GM23338 (cell line): ENCODE measurements at regions not wholly inside any gene's neighbourhood (a gene's known extent, or its start where the extent isn't known, plus 50 kb on each side); places are given as distances from the start of the nearest gene placed in this dataset.

Experiments
- ATAC-seq: fragments of 200-7000 bp; cut with Tn5 transposase; 3 replicates; pipeline ENCODE4 v1.9.1; 2020
- DNase-seq: peaks from one replicate; pipeline ENCODE4 v3.0.0-alpha.2; 2015; ENCODE audit warnings: low spot score
- H2AFZ ChIP-seq: fragments of 200-600 bp; sonication (generic); 2 replicates; pipeline ENCODE4 v1.8.0; 2016; ENCODE audit warnings: antibody characterized with exemption, mild to moderate bottlenecking, moderate library complexity
- H3F3A ChIP-seq: fragments of 200-600 bp; sonication (generic); replicated peaks from 2 replicates; pipeline ENCODE4 v1.8.0; 2017; ENCODE audit warnings: antibody characterized with exemption, mixed run types, low read depth
- H3K27ac ChIP-seq: fragments of 200-600 bp; sonication (generic); 2 replicates; pipeline ENCODE4 v1.6.1; 2016; ENCODE audit warnings: low read depth
- H3K27me3 ChIP-seq: fragments of 200-600 bp; sonication (generic); 2 replicates; pipeline ENCODE4 v1.8.0; 2016; ENCODE audit warnings: mild to moderate bottlenecking, mixed run types, moderate library complexity; ENCODE audit not compliant: insufficient read depth
- H3K36me3 ChIP-seq: fragments of 200-600 bp; sonication (generic); 2 replicates; pipeline ENCODE4 v1.8.0; 2016; ENCODE audit warnings: mild to moderate bottlenecking; ENCODE audit not compliant: insufficient read depth
- H3K4me1 ChIP-seq: fragments of 200-600 bp; sonication (generic); 2 replicates; pipeline ENCODE4 v1.8.0; 2016; ENCODE audit warnings: mild to moderate bottlenecking, moderate library complexity; ENCODE audit not compliant: insufficient read depth
- H3K4me2 ChIP-seq: fragments of 200-600 bp; sonication (generic); 2 replicates; pipeline ENCODE4 v1.7.1; 2017; ENCODE audit warnings: mixed run types
- H3K4me3 ChIP-seq: fragments of 200-600 bp; sonication (generic); 2 replicates; pipeline ENCODE4 v1.6.1; 2016; ENCODE audit warnings: mixed run types
- H3K79me2 ChIP-seq: fragments of 200-600 bp; sonication (generic); replicated peaks from 2 replicates; pipeline ENCODE4 v1.8.0; 2017; ENCODE audit warnings: mild to moderate bottlenecking; ENCODE audit not compliant: insufficient read depth
- H3K9me2 ChIP-seq: fragments of 200-600 bp; sonication (generic); 2 replicates; pipeline ENCODE4 v1.8.0; 2017; ENCODE audit not compliant: insufficient read depth
- H4K20me1 ChIP-seq: fragments of 200-600 bp; sonication (generic); replicated peaks from 2 replicates; pipeline ENCODE4 v1.8.0; 2017; ENCODE audit warnings: mild to moderate bottlenecking; ENCODE audit not compliant: insufficient read depth
- H3K27ac Mint-ChIP-seq: 2 replicates; pipeline ENCODE4 v1.8.0; 2020; ENCODE audit warnings: inconsistent platforms, mild to moderate bottlenecking, moderate library complexity, mixed read lengths
- H3K27me3 Mint-ChIP-seq: 3 replicates; pipeline ENCODE4 v1.8.0; 2022; ENCODE audit warnings: low read depth, mild to moderate bottlenecking, moderate library complexity, mixed read lengths, inconsistent platforms; ENCODE audit not compliant: insufficient read depth, poor library complexity
- H3K36me3 Mint-ChIP-seq: 3 replicates; pipeline ENCODE4 v1.8.0; 2021; ENCODE audit warnings: low read depth, mild to moderate bottlenecking, inconsistent platforms, moderate library complexity, mixed read lengths
- H3K4me1 Mint-ChIP-seq: 3 replicates; pipeline ENCODE4 v1.8.0; 2020; ENCODE audit warnings: mild to moderate bottlenecking, inconsistent platforms, mixed read lengths
- H3K4me3 Mint-ChIP-seq: 3 replicates; pipeline ENCODE4 v1.8.0; 2021; ENCODE audit warnings: moderate library complexity, mild to moderate bottlenecking, inconsistent platforms, mixed read lengths
- H3K9me3 Mint-ChIP-seq: 3 replicates; pipeline ENCODE4 v1.8.0; 2020; ENCODE audit warnings: moderate library complexity, mild to moderate bottlenecking, inconsistent platforms, mixed read lengths
- CREB1 ChIP-seq: fragments of 250-450 bp; sonication (Bioruptor Pico); IDR thresholded peaks from 2 replicates; pipeline ENCODE4 v1.5.0; 2020; ENCODE audit warnings: low read depth, mild to moderate bottlenecking, moderate library complexity
- CTCF ChIP-seq, 2 experiments: fragments of 200-600 bp in 1 of 2; sonication (generic) in 1 of 2; conservative IDR thresholded peaks; 2 replicates each; pipeline versions ENCODE4 v1.5.1 to v1.6.1; 2016 to 2017; ENCODE audit warnings: antibody characterized with exemption in 2 of 2, low read depth in 2 of 2, mild to moderate bottlenecking in 2 of 2, moderate library complexity in 1 of 2
- ETS1 ChIP-seq: IDR thresholded peaks from 2 replicates; pipeline ENCODE4 v1.6.1; 2016; ENCODE audit warnings: antibody characterized with exemption
- EZH2 ChIP-seq: fragments of 200-600 bp; sonication (generic); IDR thresholded peaks from one replicate; pipeline ENCODE4 v1.8.0; 2017; ENCODE audit warnings: antibody characterized with exemption, mild to moderate bottlenecking, low read depth; ENCODE audit not compliant: unreplicated experiment
- EZH2phosphoT487 ChIP-seq: fragments of 200-600 bp; sonication (generic); IDR thresholded peaks from one replicate; pipeline ENCODE4 v1.8.1; 2018; ENCODE audit warnings: antibody characterized with exemption; ENCODE audit not compliant: unreplicated experiment
- JUNB ChIP-seq: IDR thresholded peaks from one replicate; pipeline ENCODE4 v1.6.1; 2016; ENCODE audit warnings: antibody characterized with exemption; ENCODE audit not compliant: unreplicated experiment
- NANOG ChIP-seq: IDR thresholded peaks from 2 replicates; pipeline ENCODE4 v1.6.1; 2016; ENCODE audit warnings: antibody characterized with exemption, borderline replicate concordance
- REST ChIP-seq: IDR thresholded peaks from one replicate; pipeline ENCODE4 v1.6.1; 2018; ENCODE audit warnings: antibody characterized with exemption; ENCODE audit not compliant: unreplicated experiment
- STAT1 ChIP-seq: IDR thresholded peaks from one replicate; pipeline ENCODE4 v1.6.1; 2016; ENCODE audit warnings: antibody characterized with exemption; ENCODE audit not compliant: unreplicated experiment
- ZNF114 ChIP-seq: fragments of 250-450 bp; sonication (Bioruptor Pico); IDR thresholded peaks from 2 replicates; pipeline ENCODE4 v1.5.0; 2020; ENCODE audit warnings: mild to moderate bottlenecking, moderate library complexity
- ZNF331 ChIP-seq: fragments of 250-450 bp; sonication (Bioruptor Pico); IDR thresholded peaks from 2 replicates; pipeline ENCODE4 v1.5.0; 2020; ENCODE audit warnings: low read depth, mild to moderate bottlenecking, moderate library complexity
- ZNF462 ChIP-seq: fragments of 250-450 bp; sonication (Bioruptor Pico); IDR thresholded peaks from 2 replicates; pipeline ENCODE4 v1.5.0; 2020; ENCODE audit warnings: mild to moderate bottlenecking, moderate library complexity

GRCh38 chr2:150327564-150328489 lies 159.6 kb downstream of the RND3 start:
- H3K4me2 ChIP-seq, result no peak overlapping the region
- H3K4me1 Mint-ChIP-seq, result peaks cover 8% of the 10 kb centered on the region
- no peak overlapping the region for H3K4me3 Mint-ChIP-seq
- H3K9me2 ChIP-seq, result peaks cover 4% of the 10 kb centered on the region; the same call in 1 of the 2 replicates
- H3K9me3 Mint-ChIP-seq, result no peaks in the 10 kb centered on the region
- H3F3A ChIP-seq, result no peaks in the 10 kb centered on the region
- ATAC-seq (peak; percentile 91), DNase-seq (peak; percentile 21)
- no peaks in the 10 kb centered on the region for H3K36me3 Mint-ChIP-seq
- TF ChIP-seq JUNB (no peak), EZH2phosphoT487 (no peak), ZNF331 (CRISPR knock-in tag) (no peak), EZH2 (no peak), REST (no peak), CREB1 (CRISPR knock-in tag) (no peak), STAT1 (no peak), ZNF462 (no peak), ZNF114 (CRISPR knock-in tag) (no peak), NANOG (no peak), CTCF (conservative IDR thresholded peaks at IDR 0.05; ENCODE audit: low read depth in 2 of 2) (no peak), ETS1 (no peak)
- H4K20me1 ChIP-seq, result no peaks in the 10 kb centered on the region
- H3K27me3 Mint-ChIP-seq, result peaks cover 1% of the 10 kb centered on the region
- no peak overlapping the region for H3K27ac Mint-ChIP-seq
- H3K36me3 ChIP-seq, result no peaks in the 10 kb centered on the region
- H3K4me1 ChIP-seq, result peaks cover 8% of the 10 kb centered on the region; the same call in 1 of the 2 replicates
- H3K4me3 ChIP-seq, result no peak overlapping the region
- no peak overlapping the region for H3K27ac ChIP-seq
- no peaks in the 10 kb centered on the region for H3K27me3 ChIP-seq
- H3K79me2 ChIP-seq, result no peaks in the 10 kb centered on the region
- H2AFZ ChIP-seq, result peak overlapping the region; percentile 70
